ENCODE measurements at regions not wholly inside any gene's neighbourhood (a gene's known extent, or its start where the extent isn't known, plus 50 kb on each side); places are given as distances from the start of the nearest gene placed in this dataset.
"Not testable (repeated sequence)": the region's sequence is repeated elsewhere in the genome, so short reads cannot be mapped to it uniquely, and the experiment has no call there.

- TF ChIP-seq CTCF (IDR thresholded peaks at IDR 0.05; ENCODE audit: control extremely low read depth, extremely low read depth, low read depth, missing control alignments), result no peak
- DNase-seq (ENCODE audit: extremely low spot score), result no peak
- ChIA-PET CTCF (no interaction called here), POLR2A (no interaction called here)
Measured at GRCh38 chr2:234793212-234793785, 158.5 kb upstream of the SH3BP4 start.

GRCh38 chr2:234792621-234793022 lies 159.2 kb upstream of the SH3BP4 start:
- DNase-seq (ENCODE audit: extremely low spot score), result no peak
- ChIA-PET CTCF (no interaction called here), POLR2A (no interaction called here)
- no peak for TF ChIP-seq CTCF (IDR thresholded peaks at IDR 0.05; ENCODE audit: control extremely low read depth, extremely low read depth, low read depth, missing control alignments)

- DNase-seq (ENCODE audit: extremely low spot score); POLR2A ChIA-PET; CTCF ChIA-PET: not testable (repeated sequence)
Measured at GRCh38 chr2:234792096-234792495, 159.7 kb upstream of the SH3BP4 start.

GRCh38 chr2:234790380-234790779 lies 161.4 kb upstream of the SH3BP4 start:
- POLR2A ChIA-PET, result no interaction called here
- CTCF ChIA-PET, result interaction anchor here (1.5 kb wide), 1 partner anchor 9 kb away, joined by 4 read pairs; no protein-coding TSS in a partner anchor
- no peak for DNase-seq (ENCODE audit: extremely low spot score)
- TF ChIP-seq CTCF (IDR thresholded peaks at IDR 0.05; ENCODE audit: control extremely low read depth, extremely low read depth, low read depth, missing control alignments), result no peak

- ChIA-PET CTCF (interaction anchor here (1.5 kb wide), 1 partner anchor 10 kb away, joined by 4 read pairs; no protein-coding TSS in a partner anchor), POLR2A (no interaction called here)
- TF ChIP-seq CTCF (IDR thresholded peaks at IDR 0.05; ENCODE audit: control extremely low read depth, extremely low read depth, low read depth, missing control alignments), result no peak
- no peak for DNase-seq (ENCODE audit: extremely low spot score)
Measured at GRCh38 chr2:234789556-234790325, 162.1 kb upstream of the SH3BP4 start.

- no peak for TF ChIP-seq CTCF (IDR thresholded peaks at IDR 0.05; ENCODE audit: control extremely low read depth, extremely low read depth, low read depth, missing control alignments)
- ChIA-PET CTCF (interaction anchor here (1.2 to 1.5 kb wide), 2 partner anchors 10 to 12 kb away, joined by 4 read pairs; no protein-coding TSS in a partner anchor), POLR2A (no interaction called here)
- DNase-seq (ENCODE audit: extremely low spot score), result no peak
Measured at GRCh38 chr2:234788841-234789240, 163.0 kb upstream of the SH3BP4 start.

GRCh38 chr2:234788381-234788780 lies 163.4 kb upstream of the SH3BP4 start:
- DNase-seq (ENCODE audit: extremely low spot score), result no peak
- no peak for TF ChIP-seq CTCF (IDR thresholded peaks at IDR 0.05; ENCODE audit: control extremely low read depth, extremely low read depth, low read depth, missing control alignments)
- ChIA-PET CTCF (interaction anchor here (1.2 kb wide), 1 partner anchor 13 kb away, joined by 4 read pairs; no protein-coding TSS in a partner anchor), POLR2A (no interaction called here)

Data from GM10248 (cell line).